PC-3 (cell line): ENCODE measurements at regions not wholly inside any gene's neighbourhood (a gene's known extent, or its start where the extent isn't known, plus 50 kb on each side); places are given as distances from the start of the nearest gene placed in this dataset.

Experiments used
- CTCF ChIP-seq: fragments of 300-600 bp; sonication (generic); conservative IDR thresholded peaks from 2 replicates; pipeline ENCODE4 v1.5.1; 2017; ENCODE audit warnings: antibody characterized with exemption, low read depth, mild to moderate bottlenecking, low read length
- EZH2 ChIP-seq: fragments of 300-600 bp; sonication (generic); IDR thresholded peaks from one replicate; pipeline ENCODE4 v1.6.1; 2017; ENCODE audit warnings: antibody characterized with exemption, mild to moderate bottlenecking, low read length; ENCODE audit not compliant: unreplicated experiment
- EZH2phosphoT487 ChIP-seq: fragments of 300-600 bp; sonication (generic); IDR thresholded peaks from 2 replicates; pipeline ENCODE4 v1.6.1; 2018; ENCODE audit warnings: mild to moderate bottlenecking, antibody characterized with exemption, low read length, borderline replicate concordance

- TF ChIP-seq CTCF, result no peak
- no peak for TF ChIP-seq EZH2phosphoT487
- TF ChIP-seq EZH2, result no peak
Measured at GRCh38 chr1:234530672-234531071, 51.7 kb upstream of the TARBP1 start.
